ENCODE measurements at regions not wholly inside any gene's neighbourhood (a gene's known extent, or its start where the extent isn't known, plus 50 kb on each side); places are given as distances from the start of the nearest gene placed in this dataset.
"Not testable (repeated sequence)": the region's sequence is repeated elsewhere in the genome, so short reads cannot be mapped to it uniquely, and the experiment has no call there.

DNA sequence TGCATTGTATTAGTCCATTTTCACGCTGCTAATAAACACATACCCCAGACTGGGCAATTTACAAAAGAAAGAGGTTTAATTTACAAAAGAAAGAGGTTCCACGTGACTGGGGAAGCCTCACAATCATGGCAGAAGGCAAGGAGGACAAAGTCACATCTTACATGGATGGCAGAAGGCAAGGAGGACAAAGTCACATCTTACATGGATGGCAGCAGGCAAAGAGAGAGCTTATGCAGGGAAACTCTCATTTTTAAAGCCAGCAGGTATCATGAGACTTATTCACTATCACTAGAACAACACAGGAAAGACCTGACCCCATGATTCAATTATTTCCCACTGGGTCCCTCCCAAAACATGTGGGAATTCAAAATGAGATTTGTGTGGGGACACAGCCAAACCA, 223.3 kb upstream of the SLC39A10 start:
- H3K27me3 Mint-ChIP-seq; H3K9me3 Mint-ChIP-seq; H3K4me1 Mint-ChIP-seq; H3K4me3 Mint-ChIP-seq; DNase-seq; ATAC-seq (replicated peaks); H3K36me3 Mint-ChIP-seq: not testable (repeated sequence)
- H3K27ac Mint-ChIP-seq = peak overlapping the region; percentile 22

DNA sequence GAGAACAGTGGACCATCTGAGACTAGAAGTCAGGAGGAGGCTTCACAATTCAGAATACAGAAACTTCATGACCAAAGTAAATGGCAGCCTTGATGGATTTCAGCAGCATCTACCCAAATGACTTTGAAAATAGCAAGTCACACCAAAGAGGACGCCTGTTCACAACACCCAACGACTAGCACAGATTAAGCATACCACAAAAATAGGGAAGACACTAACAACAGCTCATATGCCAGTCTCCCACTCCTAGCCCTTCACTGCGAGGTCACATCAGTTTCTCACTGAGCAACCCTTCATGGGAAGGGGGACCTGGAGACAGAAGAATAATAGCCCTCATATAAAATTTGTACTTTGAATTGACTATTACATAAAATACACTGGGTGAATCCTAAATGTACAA, 228.4 kb upstream of the SLC39A10 start:
- Mint-ChIP-seq H3K4me3 (no peak overlapping the region), H3K27me3 (no peaks in the 10 kb centered on the region), H3K9me3 (no peaks in the 10 kb centered on the region), H3K27ac (no peak overlapping the region), H3K36me3 (no peaks in the 10 kb centered on the region), H3K4me1 (no peaks in the 10 kb centered on the region)
- no peak for DNase-seq
- ATAC-seq (replicated peaks) = no peak

DNA sequence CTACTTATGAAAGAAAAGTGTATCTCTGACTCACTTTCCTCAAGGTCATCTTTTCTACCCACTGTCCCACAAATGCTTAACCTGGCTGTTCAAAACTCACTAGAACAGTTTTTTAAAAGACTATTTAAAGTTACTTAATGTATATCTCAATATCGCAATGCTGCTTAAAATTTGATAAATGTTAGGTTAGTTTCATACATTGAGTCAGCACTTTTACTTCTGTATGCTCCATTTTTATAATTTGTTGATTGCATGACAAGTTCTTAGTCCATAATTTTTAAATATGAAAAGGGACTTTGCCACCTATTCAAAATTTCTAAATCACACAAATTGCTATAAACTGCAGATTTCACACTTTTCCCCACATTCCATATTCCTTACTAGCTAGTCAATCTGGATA, 231.7 kb upstream of the SLC39A10 start:
- H3K36me3 Mint-ChIP-seq = no peaks in the 10 kb centered on the region
- H3K4me1 Mint-ChIP-seq = no peaks in the 10 kb centered on the region
- ATAC-seq (replicated peaks) (no peak), DNase-seq (no peak)
- H3K27me3 Mint-ChIP-seq = no peaks in the 10 kb centered on the region
- H3K27ac Mint-ChIP-seq = no peak overlapping the region
- no peaks in the 10 kb centered on the region for H3K9me3 Mint-ChIP-seq
- no peak overlapping the region for H3K4me3 Mint-ChIP-seq

DNA sequence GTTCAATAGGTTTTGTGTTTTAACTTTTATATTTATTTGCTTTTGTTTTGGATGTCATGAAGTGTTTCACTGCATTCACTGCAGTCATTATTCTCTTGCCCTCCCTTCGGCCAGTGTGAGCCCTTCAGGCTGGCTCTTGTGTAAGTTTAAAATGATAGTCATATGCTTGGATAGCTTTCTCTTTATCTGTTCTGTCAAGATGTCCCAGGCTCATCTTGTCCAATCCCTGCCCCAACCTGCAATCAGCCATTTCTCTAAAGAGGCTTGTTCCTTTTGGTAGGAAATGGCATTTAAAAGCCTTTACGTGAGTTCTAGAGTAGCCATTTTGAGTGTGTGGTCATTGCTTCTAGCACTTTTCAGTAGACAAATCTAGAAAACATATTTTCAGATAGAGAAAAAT, 238.0 kb upstream of the SLC39A10 start:
- DNase-seq (no peak), ATAC-seq (replicated peaks) (no peak)
- Mint-ChIP-seq H3K27me3 (no peaks in the 10 kb centered on the region), H3K27ac (no peak overlapping the region), H3K4me3 (no peak overlapping the region), H3K4me1 (peaks cover 8 to 11% of the 10 kb centered on the region in 2 donors), H3K9me3 (no peaks in the 10 kb centered on the region), H3K36me3 (no peaks in the 10 kb centered on the region)

DNA sequence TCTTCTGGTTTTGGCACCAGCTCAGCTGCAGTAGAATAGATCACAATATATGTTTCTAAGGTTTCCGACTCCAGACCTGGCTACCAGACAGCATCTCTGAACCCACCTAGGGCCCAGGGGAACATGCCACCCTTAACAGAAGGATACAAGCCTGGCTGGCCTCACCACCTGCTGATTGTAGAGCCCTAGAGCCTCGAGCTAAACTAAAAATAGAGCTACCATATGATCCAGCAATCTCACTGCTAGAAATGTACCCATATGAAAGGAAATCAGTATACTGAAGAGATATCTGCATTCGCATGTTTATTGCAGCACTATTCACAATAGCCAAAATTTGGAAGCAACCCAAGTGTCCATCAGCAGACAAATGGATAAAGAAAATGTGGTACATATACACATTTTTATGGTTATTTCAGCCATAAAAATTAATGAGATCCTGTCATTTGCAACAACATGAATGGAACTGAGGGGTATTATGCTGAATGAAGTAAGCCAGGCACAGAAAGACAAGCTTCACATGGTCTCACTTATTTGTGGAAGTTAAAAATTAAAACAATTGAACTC, 242.4 kb upstream of the SLC39A10 start:
- Mint-ChIP-seq H3K36me3 (no peaks in the 10 kb centered on the region), H3K4me1 (peaks cover 21 to 39% of the 10 kb centered on the region in 2 donors), H3K27ac (peak overlapping the region; percentile 62), H3K9me3 (peaks cover 0 to 2% of the 10 kb centered on the region in 2 donors), H3K27me3 (no peaks in the 10 kb centered on the region), H3K4me3 (no peak overlapping the region)
- DNase-seq (no peak), ATAC-seq (replicated peaks) (peak in 1 of 2 donors; percentile 24)

DNA sequence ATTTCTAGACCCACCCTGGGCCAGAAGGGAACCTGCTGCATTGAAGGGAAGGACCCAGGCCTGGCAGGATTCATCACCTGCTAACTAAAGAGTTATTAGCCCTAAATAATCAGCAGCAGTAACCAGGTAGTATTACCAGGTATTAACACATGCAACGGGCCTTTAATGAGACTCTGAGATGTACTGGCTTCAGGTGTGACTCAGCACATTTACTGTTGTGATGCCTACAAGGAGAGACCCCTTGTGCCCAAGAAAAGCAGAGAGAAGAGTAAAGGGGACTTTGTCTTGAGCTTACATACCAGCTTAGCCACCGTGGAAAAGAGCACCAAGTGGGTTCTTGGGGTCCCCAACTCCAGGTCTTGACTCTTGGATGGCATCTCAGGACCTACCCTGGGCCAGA, 243.1 kb upstream of the SLC39A10 start:
- H3K36me3 Mint-ChIP-seq = no peaks in the 10 kb centered on the region
- DNase-seq = no peak
- H3K4me3 Mint-ChIP-seq = no peak overlapping the region
- H3K27me3 Mint-ChIP-seq = no peaks in the 10 kb centered on the region
- H3K4me1 Mint-ChIP-seq = peaks cover 21 to 39% of the 10 kb centered on the region in 2 donors
- no peak for ATAC-seq (replicated peaks)
- no peak overlapping the region for H3K27ac Mint-ChIP-seq
- peaks cover 0 to 2% of the 10 kb centered on the region in 2 donors for H3K9me3 Mint-ChIP-seq

DNA sequence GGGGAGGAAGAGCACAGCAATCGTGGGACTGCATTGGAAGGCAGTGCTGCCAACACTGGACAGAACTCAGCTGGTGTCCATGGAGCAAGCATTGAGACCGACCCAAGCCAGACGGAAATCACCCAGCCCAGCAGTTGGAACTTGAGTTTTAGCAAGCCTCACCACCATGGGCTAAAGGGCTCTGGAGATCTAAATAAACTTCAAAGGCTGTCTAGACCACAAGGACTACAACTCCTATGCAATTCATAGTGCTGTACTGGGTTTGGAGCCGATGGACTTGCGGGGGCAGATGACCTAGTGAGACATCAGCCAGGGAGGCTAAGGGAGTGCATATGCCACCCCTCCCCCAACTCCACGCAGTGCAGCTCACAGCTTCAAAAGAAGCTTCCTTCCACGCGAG, 243.6 kb upstream of the SLC39A10 start:
- DNase-seq = no peak
- no peak for ATAC-seq (replicated peaks)
- peaks cover 21 to 39% of the 10 kb centered on the region in 2 donors for H3K4me1 Mint-ChIP-seq
- peaks cover 0 to 2% of the 10 kb centered on the region in 2 donors for H3K9me3 Mint-ChIP-seq
- H3K27ac Mint-ChIP-seq = no peak overlapping the region
- no peak overlapping the region for H3K4me3 Mint-ChIP-seq
- no peaks in the 10 kb centered on the region for H3K36me3 Mint-ChIP-seq
- no peaks in the 10 kb centered on the region for H3K27me3 Mint-ChIP-seq

DNA sequence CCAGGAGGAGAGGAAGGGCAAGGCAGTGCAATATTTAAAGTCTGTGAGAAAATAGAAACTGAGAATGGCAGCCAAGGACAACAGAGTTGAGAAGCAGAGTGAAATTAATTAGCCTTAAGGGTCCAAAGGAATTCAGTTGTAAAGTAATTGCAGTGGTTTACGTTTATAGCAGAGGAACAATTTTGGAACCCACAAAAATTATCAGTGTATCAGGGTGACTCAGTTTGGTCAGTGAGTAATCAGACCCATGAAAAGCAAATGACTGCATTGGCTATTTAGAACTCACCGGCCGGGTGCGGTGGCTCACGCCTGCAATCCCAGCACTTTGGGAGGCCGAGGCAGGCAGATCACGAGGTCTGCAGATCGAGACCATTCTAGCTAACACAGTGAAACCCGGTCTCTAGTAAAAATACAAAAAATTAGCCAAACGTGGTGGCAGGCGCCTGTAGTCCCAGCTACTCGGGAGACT, 245.8 kb upstream of the SLC39A10 start:
- no peak overlapping the region for H3K27ac Mint-ChIP-seq
- H3K27me3 Mint-ChIP-seq = no peaks in the 10 kb centered on the region
- peaks cover 21 to 39% of the 10 kb centered on the region in 2 donors for H3K4me1 Mint-ChIP-seq
- no peak for DNase-seq
- H3K9me3 Mint-ChIP-seq = peaks cover 0 to 2% of the 10 kb centered on the region in 2 donors
- H3K4me3 Mint-ChIP-seq = no peak overlapping the region
- no peak for ATAC-seq (replicated peaks)
- no peaks in the 10 kb centered on the region for H3K36me3 Mint-ChIP-seq

DNA sequence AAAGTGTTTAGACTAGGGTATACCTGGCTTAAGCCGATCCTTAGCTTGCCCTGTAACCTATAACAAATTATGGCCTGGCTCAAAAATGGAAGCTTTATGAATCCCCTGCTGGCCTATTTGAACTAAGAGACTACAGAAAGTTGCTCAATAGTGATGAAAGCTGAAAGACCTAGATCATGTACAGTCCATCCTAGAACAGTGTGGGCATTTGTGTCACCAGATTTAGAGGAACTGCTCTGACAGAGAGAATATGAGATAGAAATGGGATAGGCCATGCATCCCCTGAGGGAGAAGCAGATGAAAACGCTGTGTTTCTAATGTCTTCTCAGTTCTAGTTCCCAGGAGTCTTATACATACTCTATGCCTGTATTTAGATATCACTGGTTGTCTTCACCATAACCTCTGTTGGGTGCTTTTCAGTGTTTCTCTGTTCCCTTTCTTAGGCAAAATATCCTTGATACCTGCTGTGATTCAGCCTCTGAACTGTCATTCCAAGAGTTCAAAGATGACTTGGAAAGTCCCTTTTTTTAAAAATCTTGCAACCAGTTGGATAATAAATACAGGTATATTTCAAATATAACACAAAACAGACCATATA, 246.9 kb upstream of the SLC39A10 start:
- peak overlapping the region; percentile 51 for H3K27ac Mint-ChIP-seq
- H3K4me1 Mint-ChIP-seq = peaks cover 21 to 39% of the 10 kb centered on the region in 2 donors
- no peaks in the 10 kb centered on the region for H3K36me3 Mint-ChIP-seq
- no peaks in the 10 kb centered on the region for H3K27me3 Mint-ChIP-seq
- DNase-seq (no peak), ATAC-seq (replicated peaks) (peak; percentile 91 to 94)
- H3K4me3 Mint-ChIP-seq = no peak overlapping the region
- H3K9me3 Mint-ChIP-seq = peaks cover 0 to 2% of the 10 kb centered on the region in 2 donors

DNA sequence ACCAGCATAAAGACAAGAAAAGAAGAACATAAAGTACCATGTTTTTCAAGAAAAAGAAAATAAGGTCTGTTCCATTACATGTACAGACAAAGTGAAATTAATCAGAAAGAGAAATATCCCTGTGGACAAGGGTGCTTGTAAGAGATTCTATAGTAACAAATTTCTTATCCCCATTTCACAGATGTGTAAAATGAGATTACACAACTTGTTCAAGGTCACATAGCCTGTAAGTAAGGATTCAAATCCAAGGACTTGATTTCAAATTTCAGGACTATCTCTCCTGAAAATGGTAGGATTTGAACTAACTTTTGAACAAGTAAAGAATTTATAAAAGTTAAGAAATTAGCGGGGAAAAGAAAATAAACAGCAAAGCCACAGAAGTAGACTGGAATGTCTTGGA, 248.2 kb upstream of the SLC39A10 start:
- H3K36me3 Mint-ChIP-seq = no peaks in the 10 kb centered on the region
- H3K4me1 Mint-ChIP-seq = peaks cover 13 to 26% of the 10 kb centered on the region in 2 donors
- no peak for DNase-seq
- H3K27me3 Mint-ChIP-seq = no peaks in the 10 kb centered on the region
- no peak overlapping the region for H3K4me3 Mint-ChIP-seq
- peaks cover 0 to 2% of the 10 kb centered on the region in 2 donors for H3K9me3 Mint-ChIP-seq
- ATAC-seq (replicated peaks) = no peak
- no peak overlapping the region for H3K27ac Mint-ChIP-seq

DNA sequence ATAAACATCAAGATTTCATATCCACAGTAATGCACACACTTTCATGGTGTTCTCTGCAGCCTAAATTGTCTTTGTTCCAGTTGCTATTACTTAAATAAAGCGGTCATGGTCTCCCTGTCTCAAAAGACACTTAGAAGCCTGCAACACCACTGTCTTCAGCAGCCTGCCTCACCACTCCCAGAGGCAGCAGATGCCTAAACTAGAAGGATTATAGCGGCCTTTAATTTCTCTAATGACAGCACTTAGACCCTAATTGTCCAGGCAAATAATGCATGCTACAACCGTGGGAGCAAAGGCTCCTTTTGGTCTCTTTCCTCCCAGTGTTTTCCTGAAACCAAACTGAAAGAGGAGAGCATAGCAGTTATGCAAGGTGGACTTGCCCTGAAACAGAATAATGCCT, 248.8 kb upstream of the SLC39A10 start:
- Mint-ChIP-seq H3K27me3 (no peaks in the 10 kb centered on the region), H3K9me3 (no peaks in the 10 kb centered on the region), H3K4me1 (peaks cover 10 to 19% of the 10 kb centered on the region in 2 donors), H3K4me3 (no peak overlapping the region), H3K27ac (no peak overlapping the region), H3K36me3 (no peaks in the 10 kb centered on the region)
- ATAC-seq (replicated peaks) (no peak), DNase-seq (no peak)

DNA sequence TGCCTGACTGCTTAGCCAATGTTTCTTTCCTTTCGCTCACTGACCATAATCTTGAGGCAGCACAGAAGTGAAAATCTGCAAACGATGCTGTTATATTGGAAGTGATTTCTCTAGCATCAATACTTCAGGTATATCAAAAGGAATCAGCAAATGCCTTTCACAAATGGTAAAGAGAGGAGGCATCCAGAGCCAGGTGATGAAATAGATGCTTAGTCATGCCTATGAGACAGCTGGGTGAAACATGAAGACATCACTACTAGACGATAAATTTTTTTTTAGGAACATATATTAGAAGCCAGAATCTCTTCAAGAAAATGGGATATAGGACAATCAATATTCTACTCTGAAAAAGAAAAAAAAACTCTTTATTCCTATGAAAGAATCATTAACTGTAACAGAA, 249.2 kb upstream of the SLC39A10 start:
- DNase-seq (no peak), ATAC-seq (replicated peaks) (no peak)
- Mint-ChIP-seq H3K4me3 (no peak overlapping the region), H3K36me3 (no peaks in the 10 kb centered on the region), H3K9me3 (no peaks in the 10 kb centered on the region), H3K27ac (no peak overlapping the region), H3K4me1 (peaks cover 8 to 15% of the 10 kb centered on the region in 2 donors), H3K27me3 (no peaks in the 10 kb centered on the region)

DNA sequence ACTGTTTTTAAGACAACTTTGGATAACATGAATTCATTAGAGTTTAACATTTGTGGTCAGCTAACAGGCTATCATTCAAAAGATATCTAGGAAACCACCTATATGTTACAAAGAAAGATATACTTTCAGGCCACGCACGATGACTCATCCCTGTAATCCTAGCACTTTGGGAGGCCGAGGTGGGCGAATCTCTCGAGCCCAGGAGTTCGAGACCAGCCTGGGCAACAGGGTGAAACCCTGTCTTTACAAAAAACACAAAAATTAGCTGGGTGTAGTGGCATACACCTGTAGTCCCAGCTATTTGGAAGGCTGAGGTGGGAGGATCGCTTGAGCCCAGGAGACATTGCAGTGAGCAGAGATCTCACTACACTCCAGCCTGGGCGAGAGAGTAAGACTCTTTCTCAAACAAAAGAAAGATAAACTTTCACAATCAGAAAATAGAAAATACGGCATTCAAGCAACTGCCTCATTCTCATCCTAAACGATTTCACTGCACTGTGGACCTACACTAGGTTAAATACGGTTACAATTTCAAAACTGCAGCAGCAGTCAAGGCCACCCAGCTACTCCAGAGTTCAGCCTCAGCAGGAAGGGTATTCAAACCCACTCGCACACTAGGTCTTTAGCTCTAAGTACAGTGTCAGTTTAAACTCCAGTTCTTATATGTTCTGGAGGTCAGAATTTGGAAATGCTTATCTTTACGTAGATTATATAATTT, 250.0 kb upstream of the SLC39A10 start:
- no peak overlapping the region for H3K4me3 Mint-ChIP-seq
- peaks cover 8 to 15% of the 10 kb centered on the region in 2 donors for H3K4me1 Mint-ChIP-seq
- no peaks in the 10 kb centered on the region for H3K9me3 Mint-ChIP-seq
- DNase-seq = no peak
- H3K27ac Mint-ChIP-seq = no peak overlapping the region
- no peaks in the 10 kb centered on the region for H3K36me3 Mint-ChIP-seq
- no peaks in the 10 kb centered on the region for H3K27me3 Mint-ChIP-seq
- no peak for ATAC-seq (replicated peaks)

DNA sequence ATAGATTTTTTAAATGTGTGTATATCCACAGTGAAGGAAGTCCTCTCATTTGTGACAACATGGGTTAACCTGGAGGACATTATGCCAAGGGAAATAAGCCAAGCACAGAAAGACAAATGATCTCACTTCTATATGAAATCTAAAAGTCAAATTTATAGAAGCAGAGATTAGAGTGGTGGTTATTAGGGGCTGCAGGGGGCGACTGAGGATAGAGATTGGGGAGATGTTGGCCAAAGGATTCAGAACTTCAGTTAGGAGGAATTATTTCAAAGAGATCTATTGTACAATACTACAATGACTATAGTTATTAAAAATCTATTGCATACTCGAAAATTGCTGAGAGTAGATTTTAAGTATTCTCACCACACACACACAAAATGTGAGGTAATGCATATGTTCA, 252.4 kb upstream of the SLC39A10 start:
- DNase-seq (no peak), ATAC-seq (replicated peaks) (no peak)
- Mint-ChIP-seq H3K27ac (no peak overlapping the region), H3K27me3 (no peaks in the 10 kb centered on the region), H3K4me1 (peaks cover 0 to 2% of the 10 kb centered on the region in 2 donors), H3K4me3 (no peak overlapping the region), H3K36me3 (peaks cover 0 to 2% of the 10 kb centered on the region in 2 donors), H3K9me3 (no peaks in the 10 kb centered on the region)

DNA sequence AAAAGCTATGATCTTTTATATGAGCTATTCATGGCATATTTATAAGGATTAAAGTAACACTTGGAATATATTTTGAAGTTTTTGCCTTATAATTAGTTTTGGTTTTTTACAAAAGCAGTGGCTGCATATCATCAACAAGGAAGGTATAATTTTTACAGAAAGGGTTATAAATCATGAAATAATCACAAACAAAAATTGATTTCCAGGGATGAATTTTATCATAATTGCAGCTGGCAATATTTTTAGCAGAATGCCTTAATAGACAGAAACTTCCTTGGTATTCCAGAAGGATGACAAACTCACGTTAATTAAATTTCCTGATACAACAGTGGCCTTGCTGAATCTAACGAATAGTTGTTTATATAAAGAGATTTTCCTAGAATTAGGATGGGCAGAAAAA, 260.5 kb upstream of the SLC39A10 start:
- no peak for ATAC-seq (replicated peaks)
- Mint-ChIP-seq H3K27ac (no peak overlapping the region), H3K4me3 (no peak overlapping the region), H3K9me3 (no peaks in the 10 kb centered on the region), H3K27me3 (no peaks in the 10 kb centered on the region), H3K4me1 (no peaks in the 10 kb centered on the region), H3K36me3 (no peaks in the 10 kb centered on the region)
- DNase-seq = no peak
